ENCODE measurements at regions not wholly inside any gene's neighbourhood (a gene's known extent, or its start where the extent isn't known, plus 50 kb on each side); places are given as distances from the start of the nearest gene placed in this dataset.

DNA sequence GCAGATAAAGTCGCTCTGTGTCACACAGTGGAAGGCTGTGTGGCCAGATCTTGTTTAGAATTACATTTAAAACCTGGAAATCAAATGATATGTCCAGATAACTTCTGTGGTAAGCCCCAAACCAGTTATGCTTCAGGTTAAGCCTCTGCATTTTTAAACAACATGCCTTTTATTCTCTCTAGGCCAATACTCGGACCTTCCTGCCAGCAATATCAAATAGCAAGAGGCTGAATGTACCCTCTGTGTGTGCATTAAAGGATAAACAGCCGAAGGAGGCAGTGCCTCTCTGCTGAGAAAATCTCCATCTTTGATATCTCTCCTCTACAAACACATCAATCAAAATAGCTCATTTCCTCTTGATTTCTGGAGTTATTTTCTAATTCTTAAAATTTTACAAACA is 67.1 kb upstream of the TMEM260 start:
- no peak for DNase-seq
- Histone ChIP-seq H3K9me3 (no peaks in the 10 kb centered on the region), H3K27ac (no peak overlapping the region), H3K4me1 (no peaks in the 10 kb centered on the region), H3K4me3 (no peak overlapping the region), H3K27me3 (replicated peaks in 1 of 7) (peaks cover 0 to 3% (median 0%) of the 10 kb centered on the region in 7 donors), H3K36me3 (no peaks in the 10 kb centered on the region)
- TF ChIP-seq CTCF (IDR thresholded peaks at IDR 0.05 in 8 of 11, conservative IDR thresholded peaks at IDR 0.05 in 3 of 11) (no peak), POLR2AphosphoS5 (IDR thresholded peaks at IDR 0.05) (no peak), POLR2A (IDR thresholded peaks at IDR 0.05) (no peak)
- intact Hi-C loops (cut with DNase I; ENCODE audit: low total_unique reads): no loop called here
- 75 to 84% (median 78%) methylated on average over 3 of the region's 3 CpGs for WGBS, 5 donors

- no peak for TF ChIP-seq POLR2AphosphoS5 (IDR thresholded peaks at IDR 0.05)
- no peak for TF ChIP-seq CTCF (IDR thresholded peaks at IDR 0.05 in 8 of 11, conservative IDR thresholded peaks at IDR 0.05 in 3 of 11)
- no peak for TF ChIP-seq POLR2A (IDR thresholded peaks at IDR 0.05)
- no peak for DNase-seq
- 77 to 86% (median 84%) methylated on average over 14 of the region's 14 CpGs for WGBS, 5 donors
- Histone ChIP-seq H3K4me3 (no peak overlapping the region), H3K9me3 (no peaks in the 10 kb centered on the region), H3K36me3 (no peaks in the 10 kb centered on the region), H3K27ac (no peak overlapping the region), H3K27me3 (replicated peaks in 1 of 7) (peaks cover 0 to 9% (median 0%) of the 10 kb centered on the region in 7 donors), H3K4me1 (no peaks in the 10 kb centered on the region)
- intact Hi-C loops (cut with DNase I; ENCODE audit: low total_unique reads): no loop called here
Measured at GRCh38 chr14:56514663-56515371, 64.8 kb upstream of the TMEM260 start.

DNA sequence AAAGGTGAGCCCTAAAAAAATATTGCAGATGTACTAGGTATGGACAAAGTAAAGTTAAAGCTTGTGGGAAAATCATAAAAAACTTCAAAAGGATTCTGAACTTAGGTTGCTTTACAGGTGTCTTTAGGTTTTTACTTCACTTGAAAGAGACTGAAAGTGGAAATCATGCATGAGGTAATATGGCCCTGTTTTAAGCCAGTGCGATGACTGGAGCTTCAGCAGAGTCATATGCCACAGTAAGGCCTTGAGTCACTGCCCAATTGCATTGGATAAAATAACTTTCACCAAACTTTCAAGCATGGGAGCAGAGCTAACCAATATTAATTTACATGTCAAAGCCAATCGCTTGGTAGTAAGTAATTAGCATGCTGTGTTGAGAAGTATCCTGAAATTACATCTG is 63.9 kb upstream of the TMEM260 start:
- 75 to 96% (median 87%) methylated on average over 2 of the region's 2 CpGs for WGBS, 5 donors
- H3K27ac ChIP-seq: no peak overlapping the region
- H3K27me3 ChIP-seq (replicated peaks in 1 of 7): peaks cover 0 to 9% (median 0%) of the 10 kb centered on the region in 7 donors
- no peak for TF ChIP-seq POLR2AphosphoS5 (IDR thresholded peaks at IDR 0.05)
- TF ChIP-seq POLR2A (IDR thresholded peaks at IDR 0.05): no peak
- no peak for TF ChIP-seq CTCF (IDR thresholded peaks at IDR 0.05 in 8 of 11, conservative IDR thresholded peaks at IDR 0.05 in 3 of 11)
- no peaks in the 10 kb centered on the region for H3K36me3 ChIP-seq
- intact Hi-C loops (cut with DNase I; ENCODE audit: low total_unique reads): no loop called here
- H3K4me3 ChIP-seq: no peak overlapping the region
- H3K9me3 ChIP-seq: no peaks in the 10 kb centered on the region
- H3K4me1 ChIP-seq: no peaks in the 10 kb centered on the region
- no peak for DNase-seq

GRCh38 chr14:56522403-56522802 is 57.2 kb upstream of the TMEM260 start:
- TF ChIP-seq CTCF (IDR thresholded peaks at IDR 0.05 in 8 of 11, conservative IDR thresholded peaks at IDR 0.05 in 3 of 11) (no peak), POLR2A (IDR thresholded peaks at IDR 0.05) (no peak), POLR2AphosphoS5 (IDR thresholded peaks at IDR 0.05) (no peak)
- no peaks in the 10 kb centered on the region for H3K36me3 ChIP-seq
- H3K27ac ChIP-seq: no peak overlapping the region
- intact Hi-C loops (cut with DNase I; ENCODE audit: low total_unique reads): no loop called here
- no peaks in the 10 kb centered on the region for H3K4me1 ChIP-seq
- H3K27me3 ChIP-seq (replicated peaks in 1 of 7): peaks cover 0 to 41% (median 6%) of the 10 kb centered on the region in 7 donors
- H3K9me3 ChIP-seq: no peaks in the 10 kb centered on the region
- DNase-seq: no peak
- H3K4me3 ChIP-seq: no peak overlapping the region

Measured in spleen (tissue), 11 donors.